ENCODE measurements at regions not wholly inside any gene's neighbourhood (a gene's known extent, or its start where the extent isn't known, plus 50 kb on each side); places are given as distances from the start of the nearest gene placed in this dataset.

- no peak for TF ChIP-seq REST (IDR thresholded peaks at IDR 0.05)
- no peak for TF ChIP-seq POLR2A (IDR thresholded peaks at IDR 0.05; ENCODE audit: low read length)
- TF ChIP-seq CTCF (IDR thresholded peaks at IDR 0.05), result no peak
- TF ChIP-seq ZSCAN20 (CRISPR knock-in tag; IDR thresholded peaks at IDR 0.05), result no peak
- no peak for TF ChIP-seq RNF2 (IDR thresholded peaks at IDR 0.05; ENCODE audit: borderline replicate concordance, low read depth)
- TF ChIP-seq E2F6 (IDR thresholded peaks at IDR 0.05; ENCODE audit: borderline replicate concordance, low read depth), result no peak
- TF ChIP-seq EP300 (IDR thresholded peaks at IDR 0.05), result no peak
- TF ChIP-seq CHD4 (IDR thresholded peaks at IDR 0.05; ENCODE audit: borderline replicate concordance), result no peak
- no peak for TF ChIP-seq CEBPB (IDR thresholded peaks at IDR 0.05)
- TF ChIP-seq ZNF302 (CRISPR knock-in tag; IDR thresholded peaks at IDR 0.05), result no peak
- no peak for TF ChIP-seq PBX3 (IDR thresholded peaks at IDR 0.05)
- TF ChIP-seq MAX (IDR thresholded peaks at IDR 0.05), result no peak
Observed at GRCh38 chr9:11471321-11471720, 858.5 kb upstream of the PTPRD start.

Data from A549 (cell line).